Mononuclear cell (primary cell): ENCODE measurements at regions not wholly inside any gene's neighbourhood (a gene's known extent, or its start where the extent isn't known, plus 50 kb on each side); places are given as distances from the start of the nearest gene placed in this dataset.
"Not testable (repeated sequence)": the region's sequence is repeated elsewhere in the genome, so short reads cannot be mapped to it uniquely, and the experiment has no call there.

Experiments
- H3K27me3 ChIP-seq: 2 replicates; pipeline ENCODE4 v1.6.0; 2011; ENCODE audit warnings: low read length, control low read depth; ENCODE audit not compliant: insufficient read depth
- H3K4me1 ChIP-seq: 2 replicates; pipeline ENCODE4 v1.5.1; 2011; ENCODE audit warnings: mild to moderate bottlenecking, low read length, control low read depth; ENCODE audit not compliant: insufficient read depth
- H3K4me3 ChIP-seq: 2 replicates; pipeline ENCODE4 v1.5.1; 2011; ENCODE audit warnings: mild to moderate bottlenecking, low read length, moderate library complexity
- H3K9me3 ChIP-seq: 2 replicates; pipeline ENCODE4 v1.5.1; 2011; ENCODE audit warnings: low read depth, mild to moderate bottlenecking, control low read depth, low read length

- not testable (repeated sequence) for H3K4me3 ChIP-seq, H3K27me3 ChIP-seq, H3K9me3 ChIP-seq, H3K4me1 ChIP-seq
Measured at GRCh38 chr11:67727066-67728040, 52.9 kb upstream of the ALDH3B2 start.
